Activated CD8-positive, alpha-beta memory T cell treated with anti-CD3 and anti-CD28 coated beads for 24 hours (primary cell): ENCODE measurements at regions not wholly inside any gene's neighbourhood (a gene's known extent, or its start where the extent isn't known, plus 50 kb on each side); places are given as distances from the start of the nearest gene placed in this dataset.

Source experiments
- DNase-seq: peaks from one replicate; pipeline ENCODE4 v3.0.0-alpha.2; 2020

DNA sequence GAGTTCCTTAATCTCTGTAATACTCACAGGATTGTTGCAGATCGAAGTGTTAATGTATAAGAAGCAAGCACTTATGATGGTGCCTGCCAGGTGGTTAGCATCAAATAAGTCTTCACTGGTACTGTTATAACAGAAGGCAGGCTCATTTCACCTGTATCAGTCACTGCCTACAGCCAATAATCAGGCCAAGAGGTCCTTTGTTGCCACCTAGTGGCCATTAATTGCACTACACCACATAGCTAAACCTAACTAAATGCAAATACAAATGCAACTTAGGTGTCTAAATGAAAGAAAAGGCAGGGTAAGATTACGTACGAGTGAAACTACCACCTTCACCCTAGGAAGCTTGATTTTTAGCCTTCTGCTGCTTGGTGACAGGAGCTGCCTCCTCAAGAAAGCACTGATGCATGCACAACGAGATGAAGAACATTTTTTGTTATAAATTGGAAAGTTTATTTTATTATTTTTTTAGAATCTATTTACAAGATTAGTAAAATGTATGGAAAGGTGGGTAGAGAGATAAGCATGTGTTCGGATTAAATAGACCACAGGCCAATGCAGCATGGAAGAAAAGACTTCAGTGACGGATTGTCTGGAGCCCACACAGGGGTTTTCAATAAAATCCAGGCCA is 334.8 kb upstream of the CAMK1G start:
- peak; percentile 61 for DNase-seq

DNA sequence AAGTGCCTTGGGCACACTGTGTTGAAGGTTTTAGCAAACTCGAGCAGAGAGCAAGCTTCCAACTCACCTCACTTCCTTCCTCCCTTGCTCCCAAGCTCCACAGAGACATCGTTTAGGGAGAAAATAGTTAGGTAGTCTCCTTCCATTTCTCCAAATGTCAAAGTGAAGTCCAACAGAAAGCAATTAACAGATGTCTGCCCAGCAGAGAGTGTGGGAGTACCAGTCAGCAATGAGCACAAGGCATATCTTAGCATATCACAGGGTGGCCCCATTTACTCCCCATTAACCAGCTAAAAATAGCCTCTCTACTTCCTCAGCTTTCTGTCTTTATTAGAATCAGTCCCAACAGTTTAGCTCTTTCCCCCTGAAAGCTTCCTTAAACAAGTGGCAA is 334.2 kb upstream of the CAMK1G start:
- no peak for DNase-seq

DNA sequence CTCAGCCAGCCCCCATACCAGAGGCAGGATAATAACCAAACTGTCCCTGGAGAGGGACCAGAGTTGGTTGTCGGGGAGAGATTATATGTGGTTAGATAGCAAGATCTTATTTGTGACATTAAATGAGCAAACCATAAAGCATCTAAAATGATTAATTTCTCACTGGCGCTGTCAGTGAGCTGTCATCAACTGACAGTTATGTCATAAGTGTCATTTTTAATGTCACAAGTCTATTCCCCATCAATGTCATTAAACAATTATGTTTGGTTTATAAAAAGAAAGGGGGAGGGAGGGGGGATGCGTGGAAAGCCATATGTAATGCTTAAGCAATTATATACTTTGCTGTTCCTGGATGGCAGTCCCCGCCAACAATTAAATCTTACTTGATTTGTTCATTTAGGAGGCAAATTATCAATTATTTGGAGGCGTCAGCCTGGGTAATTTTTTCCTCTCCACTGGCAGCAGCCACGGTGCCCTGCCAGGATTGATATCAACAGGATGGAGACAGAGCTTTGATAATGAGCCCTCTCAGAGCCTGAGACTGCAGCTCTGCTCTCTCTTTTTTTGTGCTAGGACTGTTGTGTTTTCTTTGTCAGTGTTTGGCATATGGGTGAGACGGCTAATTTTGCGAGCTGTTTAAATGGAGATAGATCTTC is 333.6 kb upstream of the CAMK1G start:
- DNase-seq = no peak

DNA sequence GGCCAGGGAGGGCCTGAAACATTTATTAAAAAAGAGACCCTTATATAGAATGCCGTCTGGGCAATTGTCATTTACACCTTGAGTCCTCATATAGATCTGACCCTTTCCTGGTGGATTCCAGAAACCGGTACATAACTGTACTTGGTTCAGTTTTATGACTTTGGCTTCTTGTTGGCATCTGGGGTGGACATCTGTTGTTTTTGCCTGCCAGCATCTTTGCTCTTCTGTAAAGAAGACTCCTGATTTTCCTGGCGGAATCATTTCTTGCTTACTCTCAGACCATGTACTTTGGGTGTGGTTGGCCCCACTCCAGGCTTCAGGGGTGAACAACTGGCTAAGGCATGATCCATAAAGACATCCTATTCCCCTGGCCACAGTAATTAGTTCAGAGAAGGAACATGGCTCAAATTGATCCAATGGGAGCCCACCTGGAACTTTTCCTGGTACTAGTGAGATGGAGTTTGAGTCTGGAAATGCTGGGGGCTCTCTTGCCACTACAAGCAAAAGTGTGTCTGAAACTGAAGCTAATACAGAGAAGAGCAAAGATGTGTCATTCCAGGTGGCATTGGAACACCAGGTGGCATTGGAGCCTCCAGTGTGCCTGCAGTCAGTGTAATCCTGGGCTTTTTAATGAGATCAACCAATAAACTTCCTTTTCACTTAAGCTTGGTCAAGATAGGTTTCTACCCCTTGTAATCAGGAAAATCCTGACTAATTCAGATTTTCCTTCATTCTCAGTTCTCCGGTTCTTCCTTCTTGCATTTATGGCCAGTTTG is 332.5 kb upstream of the CAMK1G start:
- no peak for DNase-seq

DNA sequence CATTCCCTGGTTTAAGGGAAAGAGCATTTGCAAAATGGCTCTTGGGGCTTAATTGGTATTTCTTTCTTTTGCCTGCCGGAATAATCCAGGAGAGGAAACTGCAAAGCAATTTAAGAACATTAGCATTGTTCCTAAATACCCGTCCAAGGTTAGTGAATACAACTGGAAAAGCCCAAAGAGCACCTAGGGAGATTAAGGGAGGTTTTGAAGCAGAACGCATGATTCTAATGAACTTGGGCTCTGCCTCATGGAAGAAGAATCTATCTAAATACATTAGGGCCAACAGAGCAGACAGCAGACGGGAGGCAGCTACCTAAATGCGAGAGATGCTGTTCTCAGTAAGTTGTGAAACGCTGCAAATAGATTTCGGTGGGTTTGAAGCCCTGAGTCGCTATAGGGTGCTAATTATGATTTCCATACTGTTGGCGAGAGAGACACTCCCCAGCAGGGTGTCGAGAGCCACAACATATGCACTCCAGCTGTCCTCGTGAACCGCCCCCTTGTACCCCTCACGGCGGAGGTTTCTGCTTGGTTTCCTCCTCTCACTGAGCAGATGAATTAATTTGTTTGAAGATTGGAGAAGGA is 326.7 kb upstream of the CAMK1G start:
- DNase-seq = no peak

DNA sequence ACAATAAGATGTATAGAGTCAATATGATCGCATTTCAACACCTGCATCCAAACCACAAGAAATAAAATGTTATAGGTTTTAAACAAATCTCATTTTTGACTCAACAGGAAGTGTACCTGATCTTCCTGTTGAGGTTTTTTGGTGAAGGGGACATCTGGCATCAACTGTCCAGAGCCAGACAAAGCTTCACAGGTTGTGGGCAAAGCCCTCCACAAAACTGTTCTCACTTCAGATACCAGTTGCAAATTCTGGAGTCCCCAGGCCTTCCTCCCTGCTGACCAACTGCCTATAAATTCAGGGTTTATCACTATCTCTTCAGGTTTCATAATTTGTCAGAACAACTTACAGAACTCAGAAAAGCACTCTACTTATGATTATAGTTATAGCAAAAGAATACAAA is 326.1 kb upstream of the CAMK1G start:
- DNase-seq = no peak

DNA sequence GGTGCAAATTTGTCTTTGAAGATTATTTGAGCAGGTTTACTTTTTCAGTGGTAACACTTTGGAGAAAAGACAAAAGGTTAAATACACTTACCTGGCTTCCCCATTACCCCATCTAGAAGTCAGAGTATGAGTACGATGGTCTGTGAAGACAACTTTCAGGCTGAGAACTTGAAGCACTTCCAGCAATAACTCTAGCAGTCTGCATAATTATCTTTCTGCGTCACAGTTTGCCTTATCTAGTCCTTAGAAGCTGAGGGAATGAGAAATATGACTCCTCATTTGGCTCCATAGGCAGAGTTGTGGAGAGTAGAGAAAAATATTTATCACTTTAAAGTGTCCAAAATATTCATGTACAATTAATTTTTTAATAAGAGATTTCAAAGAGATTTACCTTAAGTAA is 323.4 kb upstream of the CAMK1G start:
- DNase-seq = no peak

DNA sequence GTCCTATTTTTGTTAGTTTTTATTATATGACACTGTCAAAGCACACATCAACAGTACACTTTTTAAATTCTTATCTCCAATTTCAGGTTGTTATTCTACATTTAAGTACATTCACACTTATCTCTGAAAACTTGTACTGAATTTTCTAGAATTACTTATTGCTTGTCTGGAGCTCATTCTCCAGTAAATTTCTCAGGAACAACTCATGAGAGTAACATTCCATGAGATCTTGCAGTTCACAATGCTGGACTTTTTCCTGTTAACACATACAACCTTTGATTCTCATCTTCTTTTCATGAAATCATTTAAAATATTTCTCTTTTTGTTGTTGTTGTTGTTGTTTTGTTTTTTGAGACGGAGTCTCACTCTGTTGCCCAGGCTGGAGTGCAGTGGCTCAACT is 320.9 kb upstream of the CAMK1G start:
- DNase-seq = no peak

DNA sequence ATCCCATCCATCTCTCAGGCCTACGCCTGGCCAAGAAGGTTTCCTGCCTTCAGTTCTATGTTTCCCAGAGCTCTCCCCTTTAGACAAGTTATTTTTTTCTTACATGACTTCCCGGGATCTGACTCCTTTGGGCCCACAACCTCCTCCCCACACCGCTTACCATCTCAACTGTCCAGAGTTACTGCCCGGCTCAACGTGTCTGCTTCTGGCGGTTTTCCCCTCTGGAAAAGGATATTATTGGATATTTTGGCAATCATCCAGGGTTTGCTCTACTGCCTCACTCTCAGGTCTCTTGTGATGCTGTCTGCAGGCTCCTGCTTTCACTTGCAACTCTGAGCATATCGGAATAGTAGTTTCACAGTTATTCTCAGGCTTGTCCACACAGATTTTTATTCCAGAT is 318.2 kb upstream of the CAMK1G start:
- no peak for DNase-seq

DNA sequence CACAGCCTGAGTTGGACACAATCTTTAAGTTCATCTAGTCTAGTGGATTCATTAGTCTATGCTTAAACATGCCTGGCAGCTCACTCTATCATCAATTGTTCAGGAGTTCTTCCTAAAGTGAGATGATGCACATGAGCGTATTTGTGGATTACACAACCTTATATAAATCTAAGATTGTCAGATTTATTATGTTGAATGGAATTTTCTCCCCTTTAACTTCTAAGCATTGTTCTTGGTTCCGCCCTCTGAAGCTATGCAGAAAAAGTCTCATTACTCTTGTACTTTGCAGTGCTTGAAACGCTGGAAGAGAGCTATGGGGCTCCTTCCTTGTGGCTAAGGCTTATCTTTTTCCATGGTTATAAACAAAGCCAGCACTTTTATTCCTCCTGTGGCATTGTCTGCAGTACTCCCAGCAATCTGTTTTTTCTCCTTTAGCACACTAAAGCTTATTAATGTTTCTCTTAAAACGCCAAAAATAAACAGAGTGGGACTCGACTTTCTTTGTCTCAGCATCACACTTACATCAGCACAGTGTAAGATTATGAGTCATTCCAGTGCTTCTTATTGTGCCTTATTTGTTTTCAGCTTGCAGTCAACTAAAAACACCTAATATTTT is 316.8 kb upstream of the CAMK1G start:
- DNase-seq = no peak

DNA sequence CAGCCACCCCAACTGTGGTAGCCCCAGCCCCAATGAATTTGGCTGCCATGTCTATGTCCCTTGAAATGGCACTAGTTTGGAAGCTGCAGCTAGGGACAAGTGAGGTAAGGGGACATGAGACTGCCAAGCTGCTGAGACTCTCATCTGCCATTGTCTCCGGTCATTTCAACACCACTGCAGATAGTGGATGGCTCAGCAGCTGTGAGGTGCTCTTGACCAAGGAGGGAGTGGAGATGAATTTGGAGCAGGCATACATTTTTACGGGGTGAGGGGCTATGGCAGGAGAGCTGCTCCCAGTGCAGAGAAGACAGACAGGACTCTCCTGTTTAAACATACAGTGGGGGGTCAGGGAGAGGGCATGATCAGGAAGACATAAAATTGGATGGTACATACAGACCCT is 315.5 kb upstream of the CAMK1G start:
- no peak for DNase-seq

DNA sequence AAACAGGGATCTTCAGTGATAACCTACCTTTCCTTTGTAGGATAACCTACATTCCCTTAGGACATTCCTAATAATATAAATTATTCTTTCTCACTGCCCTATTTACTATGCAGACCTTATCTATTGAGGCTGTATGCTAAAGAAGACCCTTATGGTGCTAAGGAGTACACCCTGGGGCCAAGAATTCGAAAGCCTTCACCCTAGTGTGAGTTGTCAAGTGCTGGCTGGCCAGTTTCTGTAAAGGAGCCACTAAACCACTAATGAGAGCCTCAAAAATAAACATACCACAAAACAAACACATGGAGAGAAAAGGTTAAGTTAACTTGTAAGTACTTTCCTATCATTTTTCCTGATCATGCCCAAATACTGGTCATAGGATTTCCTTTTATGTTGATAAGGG is 315.0 kb upstream of the CAMK1G start:
- DNase-seq = no peak

DNA sequence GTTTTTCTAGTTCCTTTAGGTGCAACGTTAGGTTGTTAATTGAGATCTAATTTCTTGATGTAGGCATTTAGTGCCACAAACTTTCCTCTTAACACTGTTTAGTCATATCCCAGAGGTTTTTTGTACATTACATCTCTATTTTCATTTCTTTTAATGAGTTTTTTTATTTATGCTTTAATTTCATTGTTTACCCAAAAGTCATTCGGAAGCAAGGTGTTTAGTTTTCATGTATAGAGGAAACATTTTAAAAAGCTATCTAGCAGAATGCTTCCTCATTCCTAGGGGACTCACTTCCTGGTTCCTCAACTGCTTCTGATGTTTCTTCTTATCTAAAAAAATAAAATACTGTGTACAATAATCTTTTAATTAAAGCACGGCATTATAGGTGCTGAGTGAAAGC is 307.2 kb upstream of the CAMK1G start:
- DNase-seq = no peak

DNA sequence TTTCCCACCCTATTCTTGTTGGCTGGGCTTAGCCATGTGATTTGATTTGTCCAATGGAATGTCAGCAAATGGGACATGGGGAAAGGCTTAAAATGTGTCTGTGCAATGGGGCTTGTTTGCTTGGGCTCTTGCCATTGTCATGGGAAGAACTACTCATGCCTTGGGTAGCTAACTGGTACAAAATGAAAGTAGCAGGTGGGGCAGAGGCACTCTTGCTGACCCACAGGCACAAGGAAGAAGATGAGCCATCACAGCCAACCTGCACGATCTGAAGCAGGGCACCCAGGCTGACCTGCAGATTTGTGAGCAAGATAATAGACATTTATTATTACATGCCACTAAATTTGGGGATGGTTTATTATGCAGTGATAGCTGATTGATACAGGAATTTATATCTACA is 305.9 kb upstream of the CAMK1G start:
- DNase-seq = no peak

DNA sequence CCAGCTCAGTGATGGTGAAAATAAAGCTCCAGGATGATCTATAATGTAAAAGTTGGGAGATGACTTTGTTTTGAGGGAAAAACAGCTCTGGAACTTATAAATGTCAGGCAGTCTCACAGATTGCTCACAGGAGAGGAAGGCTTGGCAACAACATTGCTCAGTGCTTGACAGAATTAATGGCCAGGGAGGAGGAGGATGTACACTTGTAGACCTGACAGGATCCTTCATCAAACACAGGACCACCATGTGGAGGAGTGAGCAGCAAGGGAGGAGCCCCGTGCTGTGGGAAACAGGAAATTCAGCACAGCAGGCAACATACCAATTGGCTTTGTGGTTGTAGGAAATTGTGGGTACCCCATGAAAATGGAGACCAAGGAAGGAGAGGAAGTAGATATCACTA is 291.8 kb upstream of the CAMK1G start:
- no peak for DNase-seq

DNA sequence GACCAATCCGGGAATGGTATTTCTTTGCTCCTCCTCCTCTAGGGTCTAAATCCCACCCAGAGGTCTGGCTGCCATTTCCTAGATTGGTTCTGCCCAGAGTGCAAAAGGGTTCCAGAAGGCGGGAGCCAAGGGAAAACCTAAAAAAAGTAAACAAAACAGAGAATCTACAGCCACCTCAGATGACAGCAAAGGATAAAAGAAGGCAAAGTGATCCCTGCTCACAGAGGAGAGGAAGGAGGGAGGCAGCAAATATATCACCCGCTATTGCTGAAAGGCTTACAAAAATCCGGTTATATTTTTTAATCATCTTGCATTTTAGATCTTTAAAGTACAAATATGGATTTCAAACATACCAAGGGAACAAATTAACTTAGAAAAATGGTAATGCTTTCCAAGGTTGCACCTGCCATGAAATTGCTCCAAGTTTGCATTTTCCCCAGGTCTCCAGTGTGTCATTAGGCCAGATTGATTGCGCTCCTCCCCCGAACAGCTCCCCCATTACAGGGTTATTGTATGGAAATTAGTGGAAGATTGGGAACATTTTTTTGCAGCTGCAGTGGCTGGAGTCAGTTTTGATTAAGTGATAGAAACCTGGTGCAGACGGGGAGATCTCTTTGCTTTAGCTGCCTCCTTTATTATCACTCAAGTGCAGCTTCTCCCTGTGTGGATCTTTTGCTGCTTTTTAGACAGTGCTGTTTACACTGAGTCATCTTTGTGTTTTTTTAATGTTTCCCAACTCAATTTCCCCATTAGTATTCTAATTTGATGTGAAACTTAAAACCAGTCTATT is 280.5 kb upstream of the CAMK1G start:
- no peak for DNase-seq

DNA sequence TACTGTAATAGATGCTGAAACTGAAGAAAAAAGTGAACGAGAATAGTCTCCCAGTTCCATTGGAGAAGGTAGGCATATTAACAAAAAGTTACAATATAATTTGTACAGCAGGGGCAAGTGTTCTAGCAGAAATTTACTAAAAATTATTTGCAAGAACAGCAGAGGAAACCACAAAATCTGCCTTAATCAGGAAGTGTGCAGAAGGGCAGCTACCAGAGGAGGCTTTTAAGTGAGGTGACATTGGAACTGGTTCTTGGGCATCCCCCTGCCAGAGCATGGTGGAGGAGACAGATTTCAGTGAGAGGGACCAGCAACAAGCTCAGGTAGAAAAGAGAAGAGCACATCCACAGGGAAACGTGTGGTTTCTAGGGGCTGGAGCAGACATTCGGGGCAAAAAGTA is 279.3 kb upstream of the CAMK1G start:
- DNase-seq = no peak

DNA sequence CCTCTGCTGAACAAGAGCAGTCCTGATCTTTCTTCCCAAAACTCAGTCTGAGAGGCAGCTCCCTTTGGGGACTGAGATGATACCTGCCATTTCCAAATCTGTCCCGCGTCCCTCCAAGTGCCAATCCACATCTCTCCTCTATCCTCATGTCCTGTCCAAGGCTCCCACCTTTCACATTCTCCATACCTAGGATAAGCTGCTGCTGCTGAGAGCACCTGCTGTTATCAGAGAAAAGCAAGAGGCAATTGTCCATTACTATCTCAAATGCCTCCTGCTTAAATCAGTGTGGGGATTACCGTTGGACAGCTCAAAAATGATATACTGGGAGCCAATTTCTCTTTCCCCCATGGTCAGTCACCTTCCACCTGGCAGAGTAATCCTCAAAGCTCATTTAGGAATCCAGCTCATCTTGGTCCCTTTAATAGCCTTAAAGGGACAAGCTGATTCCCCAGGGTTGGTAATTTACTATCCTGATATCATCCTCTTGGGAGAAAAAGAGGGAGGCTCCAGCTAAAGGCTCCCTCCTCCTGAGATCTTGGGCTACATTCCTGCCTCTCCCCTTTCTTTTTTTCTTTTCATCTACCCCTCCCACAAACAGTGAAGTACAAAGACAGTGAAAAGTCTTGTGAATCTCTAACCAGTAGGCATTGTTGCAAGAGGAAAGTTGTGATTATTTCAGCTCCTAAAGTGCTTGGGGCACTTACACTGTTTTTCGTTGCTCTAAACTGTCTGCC is 278.1 kb upstream of the CAMK1G start:
- DNase-seq = no peak

DNA sequence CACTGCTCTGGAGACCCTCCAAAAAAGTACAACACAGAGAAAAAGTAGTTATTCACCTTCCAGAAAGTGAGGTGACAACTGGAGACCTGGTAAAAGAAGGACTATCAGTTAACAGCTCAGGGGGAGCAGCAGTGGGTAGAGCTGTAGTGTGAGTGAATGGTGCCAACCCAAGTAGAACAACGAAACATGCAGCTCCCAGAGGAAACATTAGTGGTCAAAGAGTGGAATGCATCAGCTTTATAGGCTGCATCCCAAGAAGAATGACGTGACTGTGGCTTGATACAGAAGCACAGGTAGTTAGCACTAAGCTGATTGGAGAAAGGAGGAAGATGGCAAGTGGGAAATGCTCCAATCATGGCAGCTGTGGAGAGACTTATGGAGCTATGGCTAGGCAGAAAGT is 275.7 kb upstream of the CAMK1G start:
- no peak for DNase-seq

DNA sequence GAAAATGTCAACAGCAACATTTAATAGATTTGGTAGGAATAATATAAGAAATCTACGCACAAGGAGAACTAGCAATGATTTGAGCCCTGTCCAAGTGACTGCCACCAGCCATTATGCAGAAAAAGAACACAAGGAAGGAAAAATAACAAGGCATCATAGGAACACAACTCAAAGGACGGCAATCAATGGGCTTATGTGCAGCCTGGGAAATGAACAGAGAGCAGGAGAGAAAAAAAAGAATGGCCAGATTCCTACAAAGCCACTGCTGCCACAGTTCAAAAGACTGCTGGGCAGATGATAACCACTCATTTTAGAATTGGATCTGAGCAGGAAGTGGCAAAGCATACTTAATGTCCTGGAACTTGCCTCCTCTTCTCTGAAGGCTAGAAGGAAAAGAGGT is 274.3 kb upstream of the CAMK1G start:
- DNase-seq = no peak

DNA sequence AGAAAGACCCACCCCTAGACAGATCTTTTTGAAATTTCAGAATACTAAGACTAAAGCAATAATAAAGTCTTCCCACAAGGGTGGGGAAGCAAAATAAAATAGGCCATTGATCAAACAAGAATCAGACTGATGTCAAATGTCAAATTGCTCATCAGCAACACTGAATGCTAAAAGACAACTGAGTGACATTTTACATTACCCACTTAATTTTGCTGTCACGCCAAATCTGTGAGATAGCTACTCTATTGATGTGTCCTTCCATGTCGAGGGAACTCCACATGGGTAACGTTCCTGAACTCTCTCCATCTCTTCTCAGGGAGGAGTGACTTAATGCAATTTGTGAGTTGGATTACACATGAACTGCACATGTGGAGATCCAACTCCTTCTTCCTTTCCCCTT is 271.7 kb upstream of the CAMK1G start:
- no peak for DNase-seq

DNA sequence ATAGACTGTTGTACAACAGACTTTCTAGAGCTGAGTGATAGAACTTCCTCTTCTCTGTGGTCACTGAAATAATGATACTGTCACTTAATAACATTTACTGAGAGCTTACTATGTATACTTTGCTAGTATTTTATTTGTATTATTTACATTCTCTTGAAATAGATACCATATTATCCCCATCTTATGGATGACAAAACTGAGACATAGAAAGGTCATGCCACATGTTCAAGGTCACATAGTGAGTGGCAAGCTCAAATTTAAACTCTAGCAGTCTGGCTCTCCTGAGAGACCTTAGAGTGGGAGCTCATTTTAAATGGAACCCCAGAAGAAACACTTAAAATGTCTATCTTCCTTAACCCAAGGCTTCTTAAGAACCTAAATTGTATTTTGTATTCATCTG is 266.6 kb upstream of the CAMK1G start:
- DNase-seq = no peak
